Activated T-cell treated with anti-CD3 and anti-CD28 coated beads, Interleukin-2, amount 50 U/mL, for 24 hours (primary cell): ENCODE measurements at regions not wholly inside any gene's neighbourhood (a gene's known extent, or its start where the extent isn't known, plus 50 kb on each side); places are given as distances from the start of the nearest gene placed in this dataset.
"Not testable (repeated sequence)": the region's sequence is repeated elsewhere in the genome, so short reads cannot be mapped to it uniquely, and the experiment has no call there.

Experiments
- DNase-seq: peaks from one replicate; pipeline ENCODE4 v3.0.0-alpha.2; 2020
- H3K27ac Mint-ChIP-seq: 2 replicates; pipeline ENCODE4 v1.8.0; 2020; ENCODE audit warnings: mild to moderate bottlenecking, mixed read lengths
- H3K27me3 Mint-ChIP-seq: 2 replicates; pipeline ENCODE4 v1.8.0; 2020; ENCODE audit warnings: mixed read lengths
- H3K36me3 Mint-ChIP-seq: 2 replicates; pipeline ENCODE4 v1.8.0; 2020; ENCODE audit warnings: low read depth, mixed read lengths
- H3K4me1 Mint-ChIP-seq: 2 replicates; pipeline ENCODE4 v1.8.0; 2020; ENCODE audit warnings: low read depth, mixed read lengths
- H3K4me3 Mint-ChIP-seq: 2 replicates; pipeline ENCODE4 v1.8.0; 2020; ENCODE audit warnings: mild to moderate bottlenecking, moderate library complexity, mixed read lengths
- H3K9me3 Mint-ChIP-seq: 2 replicates; pipeline ENCODE4 v1.8.0; 2020; ENCODE audit warnings: mixed read lengths

- peaks cover 32% of the 10 kb centered on the region for H3K27me3 Mint-ChIP-seq
- not testable (repeated sequence) for H3K4me3 Mint-ChIP-seq, H3K36me3 Mint-ChIP-seq, H3K27ac Mint-ChIP-seq, H3K4me1 Mint-ChIP-seq, H3K9me3 Mint-ChIP-seq, DNase-seq
Measured at GRCh38 chr5:112522891-112523673, 104.0 kb upstream of the EPB41L4A start.

DNA sequence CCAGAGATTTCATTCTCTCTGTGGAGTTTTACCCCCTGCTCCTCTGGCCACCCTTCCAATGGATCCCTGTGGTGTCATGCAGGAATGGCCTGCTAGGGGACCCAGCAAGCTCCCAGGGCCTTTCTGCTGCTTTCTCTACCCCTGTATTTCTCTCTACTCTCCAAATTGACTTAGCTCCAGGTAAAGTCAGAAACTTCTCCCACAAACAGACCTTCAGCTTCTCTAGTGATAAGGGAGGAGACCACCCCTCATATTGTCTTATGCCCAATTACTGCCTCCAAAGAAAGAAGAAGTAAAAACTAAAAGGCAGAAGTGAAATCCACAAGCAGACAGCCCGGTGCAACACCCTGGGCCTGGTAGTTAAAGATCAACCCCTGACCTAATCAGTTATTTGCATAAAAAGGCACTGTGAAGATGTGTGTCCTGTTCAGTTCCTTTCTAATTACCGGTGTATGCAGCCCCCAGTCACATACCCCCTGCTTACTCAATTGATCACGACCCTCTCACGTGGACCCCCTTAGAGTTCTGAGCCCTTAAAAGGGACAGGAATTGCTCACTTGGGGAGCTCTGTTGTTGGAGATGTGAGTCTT, 104.7 kb upstream of the EPB41L4A start:
- not testable (repeated sequence) for H3K36me3 Mint-ChIP-seq, H3K4me3 Mint-ChIP-seq, H3K4me1 Mint-ChIP-seq, H3K27ac Mint-ChIP-seq, DNase-seq, H3K9me3 Mint-ChIP-seq
- H3K27me3 Mint-ChIP-seq = peaks cover 32% of the 10 kb centered on the region

DNA sequence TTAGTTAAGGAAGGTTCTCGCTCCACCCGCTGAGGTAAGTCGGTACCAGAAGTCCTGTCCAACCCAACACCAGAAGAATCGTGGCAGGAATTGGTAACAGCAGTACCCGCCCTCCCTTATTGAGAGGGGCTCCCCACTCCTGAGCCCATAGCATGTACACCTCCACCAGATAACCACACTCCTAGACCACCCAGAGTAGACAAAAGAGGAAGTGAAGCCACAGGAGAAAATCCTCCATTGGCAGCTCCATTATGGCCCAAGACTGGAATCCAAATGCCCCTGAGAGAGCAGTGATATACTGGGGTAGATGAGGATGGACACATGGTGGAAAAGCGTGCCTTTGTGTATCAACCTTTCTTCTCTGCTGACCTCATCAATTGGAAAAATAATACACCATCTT, 106.1 kb upstream of the EPB41L4A start:
- no peak overlapping the region for H3K4me3 Mint-ChIP-seq
- DNase-seq = no peak
- H3K36me3 Mint-ChIP-seq = no peaks in the 10 kb centered on the region
- no peaks in the 10 kb centered on the region for H3K4me1 Mint-ChIP-seq
- H3K27ac Mint-ChIP-seq = no peak overlapping the region
- no peaks in the 10 kb centered on the region for H3K9me3 Mint-ChIP-seq
- H3K27me3 Mint-ChIP-seq = peaks cover 26% of the 10 kb centered on the region

- no peaks in the 10 kb centered on the region for H3K9me3 Mint-ChIP-seq
- no peak overlapping the region for H3K4me3 Mint-ChIP-seq
- H3K36me3 Mint-ChIP-seq = no peaks in the 10 kb centered on the region
- DNase-seq = no peak
- H3K27ac Mint-ChIP-seq = no peak overlapping the region
- peaks cover 8% of the 10 kb centered on the region for H3K27me3 Mint-ChIP-seq
- H3K4me1 Mint-ChIP-seq = peaks cover 4% of the 10 kb centered on the region
Measured at GRCh38 chr5:112528928-112529327, 109.9 kb upstream of the EPB41L4A start.

GRCh38 chr5:112529525-112529924, 110.4 kb upstream of the EPB41L4A start:
- no peak for DNase-seq
- Mint-ChIP-seq H3K27me3 (peaks cover 7% of the 10 kb centered on the region), H3K4me1 (peaks cover 4% of the 10 kb centered on the region), H3K36me3 (no peaks in the 10 kb centered on the region), H3K4me3 (no peak overlapping the region), H3K9me3 (no peaks in the 10 kb centered on the region), H3K27ac (no peak overlapping the region)

DNA sequence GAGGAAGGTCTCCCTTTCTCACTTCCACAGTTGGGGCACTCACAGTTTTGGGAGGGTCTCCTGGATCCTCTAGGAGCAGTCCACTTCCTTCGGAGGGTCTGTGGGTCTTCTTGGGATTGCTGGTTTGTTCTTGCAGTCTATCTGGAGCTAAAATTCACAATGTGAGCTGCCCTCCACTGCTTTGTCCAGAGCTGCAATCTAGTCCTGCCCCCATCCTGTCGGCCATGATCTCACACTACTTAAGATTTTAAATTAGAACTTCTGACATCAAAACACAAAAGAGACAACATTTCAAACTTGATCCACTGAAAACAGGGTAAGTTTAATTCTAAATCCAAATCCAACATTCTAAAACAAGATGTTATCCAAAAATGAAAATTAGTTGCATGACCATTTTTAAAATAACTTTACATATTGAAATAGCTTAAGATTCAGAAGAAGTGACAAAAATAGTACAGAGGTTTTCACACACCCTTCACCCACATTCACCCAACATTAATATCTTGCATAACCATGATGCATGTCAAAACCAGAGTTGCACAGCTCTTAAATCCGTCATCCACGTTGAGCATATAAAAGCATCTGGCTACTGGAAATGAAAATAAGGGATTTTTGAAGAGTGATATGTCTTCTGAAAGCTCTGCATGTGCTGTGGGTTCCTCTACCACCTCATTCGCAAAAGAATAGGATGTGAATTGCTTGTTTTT, 113.7 kb upstream of the EPB41L4A start:
- no peak for DNase-seq
- H3K36me3 Mint-ChIP-seq = no peaks in the 10 kb centered on the region
- no peak overlapping the region for H3K27ac Mint-ChIP-seq
- no peaks in the 10 kb centered on the region for H3K9me3 Mint-ChIP-seq
- no peak overlapping the region for H3K4me3 Mint-ChIP-seq
- H3K27me3 Mint-ChIP-seq = peaks cover 7% of the 10 kb centered on the region
- peaks cover 4% of the 10 kb centered on the region for H3K4me1 Mint-ChIP-seq

GRCh38 chr5:112533362-112533761, 114.3 kb upstream of the EPB41L4A start:
- no peak for DNase-seq
- Mint-ChIP-seq H3K27ac (no peak overlapping the region), H3K9me3 (no peaks in the 10 kb centered on the region), H3K36me3 (no peaks in the 10 kb centered on the region), H3K27me3 (peaks cover 13% of the 10 kb centered on the region), H3K4me3 (no peak overlapping the region), H3K4me1 (peaks cover 4% of the 10 kb centered on the region)

DNA sequence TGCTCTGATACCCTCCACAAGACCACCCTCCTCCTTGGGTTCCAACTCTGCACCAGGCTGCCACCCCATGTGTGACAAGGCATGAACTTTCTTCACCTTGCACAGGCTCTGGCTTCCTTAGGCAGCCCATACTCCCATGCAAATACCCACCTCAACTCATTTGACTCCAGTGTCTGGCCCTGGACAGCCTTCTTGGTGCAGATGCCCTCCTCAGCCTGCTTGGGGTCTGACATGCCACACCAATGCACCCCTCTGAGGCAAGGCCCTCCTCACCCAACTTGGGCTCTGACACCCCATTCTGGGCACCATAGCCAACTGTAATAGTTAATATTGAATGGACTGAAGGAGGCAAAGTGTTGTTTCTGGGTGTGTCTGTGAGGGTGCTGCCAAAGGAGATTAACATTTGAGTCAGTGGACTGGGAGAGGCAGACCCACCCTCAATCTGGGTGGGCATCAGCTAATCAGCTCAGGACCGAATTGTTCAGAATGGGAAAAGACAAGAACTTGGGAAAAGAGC, 115.0 kb upstream of the EPB41L4A start:
- Mint-ChIP-seq H3K4me1 (peaks cover 4% of the 10 kb centered on the region), H3K27ac (no peak overlapping the region), H3K36me3 (no peaks in the 10 kb centered on the region), H3K9me3 (no peaks in the 10 kb centered on the region), H3K4me3 (no peak overlapping the region), H3K27me3 (peaks cover 18% of the 10 kb centered on the region)
- DNase-seq = no peak

DNA sequence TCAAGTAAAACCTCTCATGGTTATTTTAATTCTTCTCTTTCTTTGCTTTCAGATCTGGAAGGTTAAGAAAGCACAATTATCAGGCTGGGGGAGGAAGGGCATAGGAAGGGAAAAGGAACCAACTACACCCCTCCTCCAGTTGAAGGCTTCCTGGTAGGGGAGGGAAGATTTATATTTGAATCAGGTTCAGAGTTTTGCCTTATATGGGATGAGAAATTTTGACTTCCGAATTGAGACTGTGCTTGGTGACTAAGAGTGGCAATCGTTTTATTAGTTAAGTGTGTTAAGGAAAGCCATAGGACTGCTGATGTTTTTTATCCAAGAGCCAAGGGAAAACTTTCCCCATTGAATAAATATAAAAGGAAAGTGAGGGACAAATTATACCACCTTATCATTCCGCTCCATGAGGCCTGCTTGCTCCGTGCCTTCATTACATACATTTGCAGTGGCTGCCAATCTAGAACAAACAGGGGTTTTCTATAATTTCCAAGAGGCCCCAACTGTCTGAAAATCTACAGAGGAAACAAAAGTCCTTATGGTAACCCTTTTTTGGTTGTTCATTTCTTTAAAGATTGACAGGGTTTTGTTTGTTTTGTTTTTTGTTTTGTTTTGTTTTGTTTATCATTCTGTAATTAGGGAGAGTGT, 115.7 kb upstream of the EPB41L4A start:
- peaks cover 4% of the 10 kb centered on the region for H3K4me1 Mint-ChIP-seq
- peaks cover 18% of the 10 kb centered on the region for H3K27me3 Mint-ChIP-seq
- no peak overlapping the region for H3K4me3 Mint-ChIP-seq
- no peak overlapping the region for H3K27ac Mint-ChIP-seq
- DNase-seq = no peak
- no peaks in the 10 kb centered on the region for H3K36me3 Mint-ChIP-seq
- no peaks in the 10 kb centered on the region for H3K9me3 Mint-ChIP-seq

DNA sequence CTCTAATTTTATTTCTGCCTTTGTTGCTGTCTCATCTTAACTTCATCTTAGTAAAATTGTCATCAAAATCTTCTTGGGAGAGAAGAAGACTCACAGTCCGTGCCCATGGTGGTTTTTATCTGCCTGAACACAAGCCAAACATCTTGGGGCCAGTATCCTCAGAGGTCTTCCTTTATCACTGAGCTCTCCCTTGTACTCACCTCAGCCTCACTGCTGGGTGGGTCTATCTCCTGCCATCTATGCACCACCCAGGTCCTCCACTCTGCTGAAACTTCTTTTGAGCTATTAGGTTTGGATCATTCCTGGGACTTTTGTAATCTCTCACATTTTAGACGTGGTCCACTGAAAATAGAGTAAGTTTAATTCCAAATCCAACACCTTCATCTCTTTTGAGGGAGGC, 116.3 kb upstream of the EPB41L4A start:
- Mint-ChIP-seq H3K27ac (no peak overlapping the region), H3K27me3 (peaks cover 18% of the 10 kb centered on the region), H3K4me1 (peaks cover 4% of the 10 kb centered on the region), H3K9me3 (no peaks in the 10 kb centered on the region), H3K4me3 (no peak overlapping the region), H3K36me3 (no peaks in the 10 kb centered on the region)
- DNase-seq = no peak

- H3K27ac Mint-ChIP-seq, H3K4me1 Mint-ChIP-seq, H3K36me3 Mint-ChIP-seq, DNase-seq, H3K4me3 Mint-ChIP-seq, H3K9me3 Mint-ChIP-seq: not testable (repeated sequence)
- peaks cover 11% of the 10 kb centered on the region for H3K27me3 Mint-ChIP-seq
Measured at GRCh38 chr5:112544558-112544957, 125.5 kb upstream of the EPB41L4A start.

DNA sequence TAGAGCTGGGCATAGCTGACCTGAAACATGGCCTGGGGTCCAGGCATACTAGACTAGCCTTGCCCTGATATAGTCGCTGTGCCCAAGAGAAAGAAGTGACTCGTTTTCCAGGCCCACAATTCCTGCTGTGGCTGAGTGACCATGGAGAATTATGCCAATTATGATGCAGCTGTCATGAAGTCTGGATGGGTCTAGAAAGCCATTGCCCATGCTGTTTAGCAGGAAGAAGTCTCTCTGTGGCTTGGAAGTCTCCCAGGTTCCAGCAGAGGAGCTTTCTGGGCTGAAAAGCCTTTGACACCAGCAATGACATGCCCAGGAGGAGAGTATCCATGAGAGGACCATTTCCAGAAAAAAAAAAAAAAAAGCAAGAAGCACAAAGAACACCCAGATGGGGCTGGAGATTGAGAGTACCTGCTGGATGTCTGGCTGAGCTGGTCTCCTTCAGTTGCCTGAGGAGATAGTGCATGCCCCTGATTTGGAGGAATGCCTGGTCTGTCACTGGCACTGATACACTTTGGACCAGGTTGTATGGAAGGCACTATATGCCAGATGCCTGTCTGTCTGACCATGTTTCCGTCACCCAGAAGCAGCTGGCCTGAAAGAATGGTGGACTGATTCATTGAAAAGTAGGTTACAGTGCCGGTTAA, 128.0 kb upstream of the EPB41L4A start:
- Mint-ChIP-seq H3K36me3 (no peaks in the 10 kb centered on the region), H3K27ac (no peak overlapping the region), H3K4me1 (no peaks in the 10 kb centered on the region), H3K4me3 (no peak overlapping the region), H3K9me3 (no peaks in the 10 kb centered on the region), H3K27me3 (peaks cover 11% of the 10 kb centered on the region)
- DNase-seq = no peak

GRCh38 chr5:112548246-112548881, 129.3 kb upstream of the EPB41L4A start:
- Mint-ChIP-seq H3K27ac (no peak overlapping the region), H3K4me3 (no peak overlapping the region), H3K4me1 (no peaks in the 10 kb centered on the region)

DNA sequence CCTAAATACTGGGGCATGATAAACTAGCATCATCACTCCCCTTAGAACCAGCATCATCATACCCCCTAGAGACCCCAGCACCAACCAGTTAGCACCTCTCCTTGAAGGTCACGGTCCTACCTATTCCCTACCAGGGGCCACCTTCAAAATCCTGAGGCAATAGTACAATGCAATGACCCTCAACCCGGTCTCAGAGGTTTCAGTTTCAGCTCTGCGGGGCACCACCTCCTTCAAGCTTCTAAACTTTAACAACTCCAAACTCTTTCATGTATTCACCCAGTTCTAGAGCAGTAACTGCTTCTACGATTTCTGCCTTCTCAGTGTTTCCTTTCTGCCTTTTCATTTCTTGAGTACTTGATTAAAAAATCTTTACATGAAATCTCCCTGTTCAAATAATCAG, 130.1 kb upstream of the EPB41L4A start:
- Mint-ChIP-seq H3K36me3 (no peaks in the 10 kb centered on the region), H3K9me3 (no peaks in the 10 kb centered on the region), H3K4me1 (no peaks in the 10 kb centered on the region), H3K4me3 (no peak overlapping the region), H3K27ac (no peak overlapping the region), H3K27me3 (no peaks in the 10 kb centered on the region)
- no peak for DNase-seq

More at GRCh38 chr5:112548246-112548881, 129.3 kb upstream of the EPB41L4A start:
- Mint-ChIP-seq H3K27me3 (no peaks in the 10 kb centered on the region), H3K36me3 (no peaks in the 10 kb centered on the region), H3K9me3 (no peaks in the 10 kb centered on the region)
- no peak for DNase-seq
